RKO (cell line): ENCODE measurements at regions not wholly inside any gene's neighbourhood (a gene's known extent, or its start where the extent isn't known, plus 50 kb on each side); places are given as distances from the start of the nearest gene placed in this dataset.
"Not testable (repeated sequence)": the region's sequence is repeated elsewhere in the genome, so short reads cannot be mapped to it uniquely, and the experiment has no call there.

ENCODE experiments used
- DNase-seq: peaks from one replicate; pipeline ENCODE4 v3.0.0-alpha.2; 2016; ENCODE audit warnings: low spot score

DNA sequence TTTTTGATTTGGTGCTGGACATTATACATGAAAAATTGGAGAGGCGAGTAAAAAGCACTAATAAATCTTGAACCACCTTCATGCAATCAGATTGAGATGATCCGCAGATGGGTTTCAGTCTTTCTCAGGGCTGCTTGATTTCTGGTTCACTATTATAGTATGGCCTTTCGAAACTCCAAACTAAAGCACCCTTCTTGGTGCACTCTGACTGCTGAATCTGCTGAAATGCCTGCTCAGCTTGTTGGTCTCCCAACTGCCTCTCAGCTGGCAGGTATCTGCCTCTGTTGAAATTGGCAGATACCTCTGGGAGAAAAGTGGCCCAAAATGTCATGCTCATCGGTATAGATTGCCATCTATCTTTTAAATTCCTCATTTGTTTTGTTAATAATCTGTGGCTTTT is 102.5 kb upstream of the WIPF3 start:
- DNase-seq = not testable (repeated sequence)

DNA sequence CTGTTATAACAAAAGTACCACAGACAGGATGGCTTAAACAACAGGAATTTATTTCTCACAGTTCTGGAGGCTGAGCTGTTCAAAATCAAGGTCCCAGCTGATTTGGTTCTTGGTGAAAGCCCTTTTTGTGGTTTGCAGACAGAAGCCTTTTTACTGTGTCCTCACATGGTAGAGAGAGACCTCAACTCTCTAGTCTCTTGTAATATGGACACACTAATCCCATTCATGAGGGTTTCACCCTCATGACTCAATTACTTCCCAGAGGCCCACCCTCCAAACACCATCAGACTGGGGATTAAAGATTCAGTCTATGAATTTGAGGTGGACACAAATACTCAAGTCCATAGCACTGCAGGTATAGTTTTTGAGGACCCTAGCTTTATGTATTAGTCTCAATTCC is 97.3 kb upstream of the WIPF3 start:
- not testable (repeated sequence) for DNase-seq

DNA sequence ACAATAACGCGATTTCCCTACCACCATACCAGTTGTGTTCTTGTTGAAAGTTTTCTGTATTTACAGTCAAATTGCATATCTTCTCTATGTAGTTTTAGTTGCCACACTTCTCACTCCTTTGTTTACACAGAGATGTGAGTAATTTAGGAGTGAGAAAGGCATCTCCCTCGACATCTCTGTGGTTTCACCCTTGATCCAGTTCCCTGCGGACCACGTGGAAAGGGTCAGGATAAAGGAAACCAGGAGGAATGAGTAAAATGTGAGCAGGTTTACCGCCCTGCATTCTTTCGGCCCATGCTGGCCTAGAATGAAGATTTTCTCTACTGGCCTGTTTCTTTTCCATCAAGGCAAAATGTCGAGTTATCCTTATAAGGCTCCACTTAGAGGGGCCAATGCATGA is 83.2 kb upstream of the WIPF3 start:
- DNase-seq = peak; percentile 30

DNA sequence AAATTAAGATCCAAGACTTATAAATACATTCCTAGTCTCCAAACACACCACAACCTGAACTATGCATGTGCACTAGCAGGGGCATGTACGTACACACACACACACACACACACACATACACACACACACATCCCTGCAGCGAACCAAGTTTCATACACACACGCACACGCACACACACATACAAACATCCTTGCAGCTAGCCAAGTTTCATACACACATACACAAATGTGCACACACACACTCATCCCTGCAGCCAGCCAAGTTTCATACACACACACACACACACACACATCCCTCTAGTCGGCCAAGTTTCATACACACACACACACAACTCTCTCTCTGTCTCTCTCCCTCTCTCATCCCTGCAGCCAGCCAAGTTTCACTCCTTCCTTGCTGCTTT is 82.7 kb upstream of the WIPF3 start:
- no peak for DNase-seq

DNA sequence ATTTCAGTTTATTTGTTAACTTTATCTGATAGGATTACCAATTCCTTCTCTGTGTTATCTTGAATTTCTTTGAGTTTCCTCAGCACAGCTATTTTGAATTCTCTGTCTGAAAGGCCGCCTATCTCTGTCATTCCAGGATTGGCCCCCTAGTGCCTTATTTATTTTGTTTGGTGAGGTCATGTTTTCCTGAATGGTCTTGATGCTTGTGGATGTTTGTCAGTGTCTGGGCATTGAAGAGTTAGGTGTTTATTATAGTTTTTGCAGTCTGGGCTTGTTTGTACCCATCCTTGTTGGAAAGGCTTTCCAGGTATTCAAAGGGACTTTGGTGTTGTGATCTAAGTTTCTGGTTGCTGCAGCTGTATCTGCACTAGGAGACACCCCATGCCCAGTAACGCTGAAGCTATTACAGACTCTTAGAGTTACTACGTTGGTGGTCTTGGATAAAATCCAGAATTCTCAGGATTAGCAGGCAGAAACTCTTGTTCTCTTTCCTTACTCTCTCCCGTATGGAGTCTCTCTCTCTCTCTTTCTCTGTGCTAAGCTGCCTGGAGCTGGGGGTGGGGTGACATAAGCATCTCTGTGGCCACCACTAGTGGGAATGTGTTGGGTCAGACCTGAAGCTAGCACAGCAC is 76.7 kb upstream of the WIPF3 start:
- not testable (repeated sequence) for DNase-seq

DNA sequence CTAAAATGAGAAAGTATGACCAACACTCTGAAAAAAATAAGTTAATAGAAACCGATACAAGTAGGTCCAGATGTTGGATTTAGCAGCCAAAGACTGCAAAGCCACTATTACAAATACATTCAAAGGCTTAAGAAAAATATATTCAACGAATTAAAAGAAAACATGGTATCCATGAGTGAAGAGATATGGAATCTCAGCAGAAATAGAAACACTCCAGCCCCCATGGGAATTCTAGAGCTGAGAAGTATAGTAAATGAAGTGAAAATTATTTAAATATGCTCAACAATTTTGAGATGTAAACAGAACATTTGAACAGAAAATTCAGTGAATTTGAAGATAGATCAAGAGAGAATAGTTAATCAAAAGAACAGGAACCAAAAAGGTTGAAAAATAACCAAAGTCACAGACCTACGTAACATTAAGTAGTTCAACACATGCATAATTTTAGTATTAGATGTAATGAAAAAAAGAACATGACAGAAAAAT is 72.0 kb upstream of the WIPF3 start:
- no peak for DNase-seq

DNA sequence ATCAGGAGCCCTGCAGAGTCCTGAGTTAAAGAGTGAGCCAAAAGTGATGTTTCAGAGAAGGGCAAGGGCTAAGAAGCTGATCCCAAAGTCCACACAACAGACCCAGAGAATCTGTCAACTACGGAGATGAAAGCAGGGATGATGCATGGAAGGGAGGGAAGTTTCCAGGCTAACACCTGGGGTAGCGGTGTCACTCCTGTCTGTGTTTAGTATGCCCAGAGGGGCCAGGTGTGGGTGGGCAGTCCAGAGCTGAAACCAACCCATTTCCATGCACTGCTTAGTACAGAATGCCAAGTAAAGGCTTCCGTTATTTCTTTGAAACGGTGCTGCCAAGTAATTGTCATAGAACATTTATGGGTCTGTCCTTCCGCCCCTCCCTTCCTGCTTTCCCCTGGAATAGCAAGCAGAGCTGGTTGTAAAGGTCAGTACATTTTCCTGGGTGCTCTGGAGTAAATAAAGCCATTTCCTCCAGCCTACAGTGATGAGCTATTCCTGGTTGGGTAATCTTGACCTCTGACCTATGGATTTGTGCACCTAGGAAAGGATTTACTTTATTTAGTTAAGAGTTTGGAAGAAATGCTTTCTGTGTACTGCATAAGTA is 58.6 kb upstream of the WIPF3 start:
- not testable (repeated sequence) for DNase-seq

DNA sequence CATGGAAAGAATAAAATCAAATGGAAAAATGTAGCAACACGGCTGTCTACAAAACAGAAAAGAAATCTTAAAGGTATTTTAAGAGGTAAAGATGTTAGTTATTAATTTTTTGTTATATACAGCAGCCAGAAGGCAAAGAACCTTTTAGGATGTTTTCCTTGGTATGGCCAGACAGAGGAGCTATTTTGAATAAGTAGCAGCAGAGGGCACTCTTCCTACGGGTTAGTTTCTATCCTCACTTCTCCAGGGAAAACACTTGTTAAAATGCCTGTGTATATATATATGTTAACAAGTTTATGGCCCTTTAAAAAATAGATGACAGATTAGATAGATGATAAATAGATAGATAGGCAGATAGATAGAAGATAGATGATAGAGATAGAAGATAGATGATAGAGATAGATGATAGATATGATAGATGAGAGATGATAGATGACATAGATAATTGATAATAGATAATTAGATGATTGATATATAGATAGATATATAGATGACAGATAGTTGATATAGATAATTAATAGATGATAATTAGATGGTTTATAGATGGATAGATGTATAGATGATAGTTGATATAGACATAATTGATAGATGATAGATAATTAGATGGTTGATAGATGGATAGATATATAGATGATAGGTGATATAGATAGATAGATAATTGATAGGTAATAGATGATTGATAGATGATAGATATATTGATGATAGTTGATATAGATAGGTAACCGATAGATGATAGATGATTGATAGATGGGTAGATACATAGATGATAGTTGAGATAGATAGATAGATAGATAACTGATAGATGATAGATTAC is 57.8 kb upstream of the WIPF3 start:
- peak; percentile 76 for DNase-seq

DNA sequence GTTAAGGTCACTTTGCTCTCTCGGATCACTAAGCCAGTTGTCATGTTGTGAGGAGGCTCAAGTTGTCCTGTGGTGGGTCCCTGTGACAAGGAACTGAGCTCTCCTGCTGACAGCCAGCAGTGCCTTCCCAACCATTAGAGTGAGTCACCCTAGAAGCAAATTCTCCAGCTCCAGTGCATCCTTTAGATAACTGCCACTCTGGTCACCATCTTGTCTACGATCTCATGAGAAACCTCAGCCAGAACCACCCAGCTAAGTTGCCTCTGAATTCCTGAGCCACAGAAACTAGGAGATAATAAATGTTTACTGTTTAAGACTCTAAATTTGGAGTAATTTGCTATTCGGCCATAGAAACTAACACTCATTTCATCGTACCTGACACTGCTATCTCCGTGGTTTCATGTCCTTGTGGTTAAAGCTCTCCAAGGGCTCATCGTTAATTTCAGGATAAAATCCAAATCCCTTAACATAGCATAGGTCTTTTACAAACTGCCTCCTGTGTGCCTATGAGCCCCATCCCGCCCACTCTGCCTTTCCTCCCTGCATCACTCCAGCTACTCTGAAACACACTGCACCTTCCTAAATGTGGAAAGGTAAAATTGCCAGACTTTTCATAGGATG is 56.5 kb upstream of the WIPF3 start:
- no peak for DNase-seq

DNA sequence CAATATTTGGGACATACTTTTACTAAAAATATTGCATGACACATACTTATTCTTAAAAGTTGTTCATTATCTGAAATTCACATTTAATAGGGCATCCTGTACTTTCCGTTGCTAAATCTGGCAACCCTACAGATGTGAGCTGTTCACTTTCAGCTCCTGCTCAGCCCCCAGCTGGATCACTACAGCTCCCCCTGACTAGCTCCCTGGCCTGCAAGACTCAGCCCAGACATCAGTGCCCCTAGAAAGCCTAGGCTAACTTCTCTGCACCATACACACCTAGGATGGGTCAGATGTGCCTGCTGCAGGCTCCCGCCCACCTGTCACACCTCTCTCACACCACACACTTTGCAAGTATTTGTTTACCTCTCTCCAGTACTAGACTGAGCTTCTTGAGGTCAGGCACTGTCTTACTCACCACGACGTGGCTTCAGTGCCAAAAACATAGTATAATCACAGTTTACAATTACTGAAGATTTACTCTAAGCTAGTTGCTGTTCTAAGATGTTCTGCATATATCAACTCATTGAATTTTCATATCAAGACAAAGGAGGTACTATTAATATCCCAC is 55.9 kb upstream of the WIPF3 start:
- DNase-seq = not testable (repeated sequence)

DNA sequence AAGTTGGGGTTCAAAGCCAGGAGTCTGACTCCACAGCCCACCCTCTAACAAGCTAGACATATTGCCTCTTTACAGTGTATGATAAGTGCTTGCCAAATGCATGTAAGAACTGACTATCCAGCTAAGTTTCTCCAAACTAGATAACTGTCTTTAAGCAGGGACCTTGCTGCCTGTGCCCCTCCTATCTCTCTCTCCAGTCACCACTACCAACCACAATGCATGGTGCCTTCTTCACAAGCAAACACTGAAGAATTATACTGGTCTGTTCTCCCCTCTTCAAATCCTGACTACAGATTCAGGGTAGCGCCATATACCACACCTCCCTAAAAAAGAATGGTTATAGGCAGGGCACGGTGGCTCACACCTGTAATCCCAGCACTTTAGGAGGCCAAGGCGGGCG is 55.3 kb upstream of the WIPF3 start:
- not testable (repeated sequence) for DNase-seq

DNA sequence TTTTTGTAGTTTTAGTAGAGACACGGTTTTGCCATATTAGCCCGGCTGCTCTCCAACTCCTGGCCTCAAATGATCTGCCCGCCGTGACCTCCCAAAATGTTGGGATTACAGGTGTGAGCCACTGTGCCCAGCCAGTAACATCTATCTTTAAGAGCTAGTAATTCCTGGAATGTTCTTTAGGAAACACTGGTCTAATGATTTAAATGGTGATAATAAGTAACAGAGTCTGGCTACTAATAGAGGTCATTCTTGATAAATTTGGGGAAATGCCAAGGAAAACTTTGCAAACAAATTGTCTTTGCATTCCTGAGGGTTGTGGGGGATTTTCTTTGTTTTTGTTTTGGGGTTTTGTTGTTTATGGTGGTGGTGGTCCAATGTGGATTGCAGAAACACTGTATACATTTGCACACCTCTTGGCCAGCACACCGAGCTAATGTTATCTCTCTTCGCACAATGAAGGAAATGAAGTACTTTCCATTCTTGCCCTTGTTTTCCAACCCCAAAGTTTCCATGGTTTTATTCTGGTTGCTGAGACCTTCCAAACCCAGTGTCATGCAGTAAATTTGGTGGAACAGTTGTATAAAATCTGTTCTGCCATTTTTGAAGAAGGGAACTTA is 51.3 kb upstream of the WIPF3 start:
- no peak for DNase-seq
